Fibroblast of skin of back (primary cell): ENCODE measurements at regions not wholly inside any gene's neighbourhood (a gene's known extent, or its start where the extent isn't known, plus 50 kb on each side); places are given as distances from the start of the nearest gene placed in this dataset.

ENCODE experiments used
- DNase-seq: peaks from one replicate; pipeline ENCODE4 v3.0.0-alpha.2; 2013

GRCh38 chr10:3478632-3479240 lies 306.2 kb upstream of the PITRM1 start:
- no peak for DNase-seq

GRCh38 chr10:3478153-3478552 lies 305.6 kb upstream of the PITRM1 start:
- no peak for DNase-seq

- DNase-seq = no peak
Observed at GRCh38 chr10:3477683-3478082, 305.1 kb upstream of the PITRM1 start.

- no peak for DNase-seq
Observed at GRCh38 chr10:3476640-3477448, 304.3 kb upstream of the PITRM1 start.

- DNase-seq = peak; percentile 66
Observed at GRCh38 chr10:3476186-3476585, 303.6 kb upstream of the PITRM1 start.

- DNase-seq = no peak
Observed at GRCh38 chr10:3475367-3475766, 302.8 kb upstream of the PITRM1 start.

GRCh38 chr10:3474266-3474665 lies 301.7 kb upstream of the PITRM1 start:
- DNase-seq = no peak

- DNase-seq = no peak
Observed at GRCh38 chr10:3473271-3473670, 300.7 kb upstream of the PITRM1 start.

- peak; percentile 46 for DNase-seq
Observed at GRCh38 chr10:3472287-3473051, 299.9 kb upstream of the PITRM1 start.

GRCh38 chr10:3471927-3472286 lies 299.3 kb upstream of the PITRM1 start:
- no peak for DNase-seq

- DNase-seq = no peak
Observed at GRCh38 chr10:3471472-3471871, 298.9 kb upstream of the PITRM1 start.

GRCh38 chr10:3470191-3470590 lies 297.6 kb upstream of the PITRM1 start:
- DNase-seq = no peak

GRCh38 chr10:3469639-3470020 lies 297.0 kb upstream of the PITRM1 start:
- DNase-seq = peak; percentile 60

- peak; percentile 93 for DNase-seq
Observed at GRCh38 chr10:3468919-3469638, 296.5 kb upstream of the PITRM1 start.

GRCh38 chr10:3467052-3467951 lies 294.7 kb upstream of the PITRM1 start:
- DNase-seq = peak; percentile 97

- no peak for DNase-seq
Observed at GRCh38 chr10:3465406-3465891, 292.9 kb upstream of the PITRM1 start.

GRCh38 chr10:3464760-3465405 lies 292.3 kb upstream of the PITRM1 start:
- DNase-seq = no peak

GRCh38 chr10:3460420-3461128 lies 288.0 kb upstream of the PITRM1 start:
- no peak for DNase-seq

GRCh38 chr10:3455385-3456334 lies 283.1 kb upstream of the PITRM1 start:
- peak; percentile 95 for DNase-seq
